Colon (tissue), 2 donors: ENCODE measurements at regions not wholly inside any gene's neighbourhood (a gene's known extent, or its start where the extent isn't known, plus 50 kb on each side); places are given as distances from the start of the nearest gene placed in this dataset.

Experiments used
- FAIRE-seq: peaks from 2 replicates; lab custom pipeline; 2012; peaks lifted over from hg19 to GRCh38; lab: Jason Lieb, UNC
- donor health status: control.
- donor health status: control.

GRCh38 chrX:95585321-95585720 is 1099.3 kb upstream of the DIAPH2 start:
- FAIRE-seq, result no peak

GRCh38 chrX:95612350-95612749 is 1072.3 kb upstream of the DIAPH2 start:
- FAIRE-seq, result no peak

- no peak for FAIRE-seq
Observed at GRCh38 chrX:95622200-95622599, 1062.4 kb upstream of the DIAPH2 start.

- no peak for FAIRE-seq
Observed at GRCh38 chrX:95626748-95627147, 1057.9 kb upstream of the DIAPH2 start.

GRCh38 chrX:95628796-95629195 is 1055.8 kb upstream of the DIAPH2 start:
- no peak for FAIRE-seq

- FAIRE-seq, result no peak
Observed at GRCh38 chrX:95629737-95630136, 1054.9 kb upstream of the DIAPH2 start.

GRCh38 chrX:95640226-95640625 is 1044.4 kb upstream of the DIAPH2 start:
- no peak for FAIRE-seq

- FAIRE-seq, result no peak
Observed at GRCh38 chrX:95645738-95646137, 1038.9 kb upstream of the DIAPH2 start.

GRCh38 chrX:95662200-95662599 is 1022.4 kb upstream of the DIAPH2 start:
- FAIRE-seq, result peak; percentile 58

GRCh38 chrX:95666056-95666455 is 1018.6 kb upstream of the DIAPH2 start:
- FAIRE-seq, result no peak

GRCh38 chrX:95675011-95675410 is 1009.6 kb upstream of the DIAPH2 start:
- peak; percentile 36 for FAIRE-seq

GRCh38 chrX:95675794-95676193 is 1008.8 kb upstream of the DIAPH2 start:
- FAIRE-seq, result no peak

GRCh38 chrX:95678679-95679078 is 1006.0 kb upstream of the DIAPH2 start:
- peak; percentile 91 for FAIRE-seq

GRCh38 chrX:95693365-95693764 is 991.3 kb upstream of the DIAPH2 start:
- no peak for FAIRE-seq

GRCh38 chrX:95703696-95704095 is 980.9 kb upstream of the DIAPH2 start:
- FAIRE-seq, result no peak

- no peak for FAIRE-seq
Observed at GRCh38 chrX:95716841-95717240, 967.8 kb upstream of the DIAPH2 start.

GRCh38 chrX:95718746-95719145 is 965.9 kb upstream of the DIAPH2 start:
- FAIRE-seq, result no peak

GRCh38 chrX:95721011-95721410 is 963.6 kb upstream of the DIAPH2 start:
- FAIRE-seq, result no peak

- no peak for FAIRE-seq
Observed at GRCh38 chrX:95728446-95728845, 956.2 kb upstream of the DIAPH2 start.

GRCh38 chrX:95729401-95729800 is 955.2 kb upstream of the DIAPH2 start:
- no peak for FAIRE-seq

- no peak for FAIRE-seq
Observed at GRCh38 chrX:95733426-95733825, 951.2 kb upstream of the DIAPH2 start.

GRCh38 chrX:95754411-95754810 is 930.2 kb upstream of the DIAPH2 start:
- FAIRE-seq, result no peak

GRCh38 chrX:95760356-95760755 is 924.3 kb upstream of the DIAPH2 start:
- no peak for FAIRE-seq

GRCh38 chrX:95762716-95763115 is 921.9 kb upstream of the DIAPH2 start:
- FAIRE-seq, result no peak

- FAIRE-seq, result peak; percentile 75
Observed at GRCh38 chrX:95764972-95765451, 919.6 kb upstream of the DIAPH2 start.
